PFSK-1 (cell line): ENCODE measurements at regions not wholly inside any gene's neighbourhood (a gene's known extent, or its start where the extent isn't known, plus 50 kb on each side); places are given as distances from the start of the nearest gene placed in this dataset.

Experiments used
- FOXP2 ChIP-seq: optimal IDR thresholded peaks from 2 replicates; pipeline ENCODE3; 2011; ENCODE audit warnings: borderline replicate concordance, control low read depth, inconsistent platforms; ENCODE audit not compliant: insufficient read depth; ENCODE audit errors: extremely low read length, extremely low read depth
- POLR2AphosphoS5 ChIP-seq: IDR thresholded peaks from 2 replicates; pipeline ENCODE4 v1.6.1; 2012; ENCODE audit warnings: low read depth, mild to moderate bottlenecking, control low read depth, low read length, moderate library complexity
- REST ChIP-seq, 2 experiments: IDR thresholded peaks; 2 replicates each; pipeline versions ENCODE4 v1.6.1 to v1.8.0; 2011 to 2012; ENCODE audit warnings: low read depth in 2 of 2, low read length in 2 of 2, control low read depth in 1 of 2, inconsistent platforms in 1 of 2, mild to moderate bottlenecking in 1 of 2, moderate library complexity in 1 of 2; ENCODE audit not compliant: insufficient read depth in 1 of 2
- SIN3A ChIP-seq: IDR thresholded peaks from 2 replicates; pipeline ENCODE4 v1.6.1; 2012; ENCODE audit warnings: mild to moderate bottlenecking, low read length, moderate library complexity, borderline replicate concordance; ENCODE audit not compliant: insufficient read depth
- TAF1 ChIP-seq: IDR thresholded peaks from 2 replicates; pipeline ENCODE4 v1.6.1; 2012; ENCODE audit warnings: low read length, control low read depth, borderline replicate concordance; ENCODE audit not compliant: insufficient read depth

GRCh38 chr2:45067859-45068570 is 58.8 kb upstream of the SIX2 start:
- TF ChIP-seq POLR2AphosphoS5 (no peak), TAF1 (no peak), FOXP2 (no peak), SIN3A (no peak), REST (IDR thresholded peaks at IDR 0.05; ENCODE audit: insufficient read depth in 1 of 2, low read depth in 2 of 2, low read length in 2 of 2) (no peak)
